HCT116 (cell line): ENCODE measurements at regions not wholly inside any gene's neighbourhood (a gene's known extent, or its start where the extent isn't known, plus 50 kb on each side); places are given as distances from the start of the nearest gene placed in this dataset.

ENCODE experiments used
- ATAC-seq: fragments of 200-7000 bp; cut with Tn5 transposase; 2 replicates; pipeline ENCODE4 v1.9.1; 2020; ENCODE audit warnings: mild to moderate bottlenecking, moderate library complexity
- BruUV-seq: library from RNA; stranded (reverse); fragments of 400-500 nt; replicated peaks from 2 replicates; lab custom pipeline; 2021; lab: Mats Ljungman, UMichigan
- CTCF ChIA-PET: fragments of 300-600 bp; sonication (Branson Sonifier 250); formaldehyde crosslinking; loops from one replicate; lab custom pipeline; 2021; ENCODE audit warnings: antibody characterized with exemption; lab: Charles Lee
- POLR2A ChIA-PET: fragments of 300-600, 350-600 bp; sonication (Branson Sonifier 250); formaldehyde crosslinking; loops from one replicate; lab custom pipeline; 2021; ENCODE audit warnings: antibody characterized with exemption; lab: Charles Lee
- RAD21 ChIA-PET, 2 experiments: fragments of 300-600 bp; sonication (Branson Sonifier 250); formaldehyde crosslinking; loops; one replicate each; lab custom pipeline; 2023; ENCODE audit warnings: low total read pairs in 2 of 2; ENCODE audit not compliant: uncharacterized antibody in 2 of 2, unreplicated experiment in 2 of 2, low non-redundant PET in 1 of 2; lab: Charles Lee
- DNase-seq: peaks from one replicate; pipeline ENCODE4 v3.0.0-alpha.2; 2010; ENCODE audit warnings: low read depth, low spot score
- H2AFZ ChIP-seq: fragments of 200-600 bp; shearing (Covaris generic), sonication (generic); 2 replicates; pipeline ENCODE4 v1.6.1; 2017; ENCODE audit warnings: low read depth, mixed run types, mixed read lengths, antibody characterized with exemption, low read length; ENCODE audit not compliant: poor library complexity, severe bottlenecking
- H3K27ac ChIP-seq: 2 replicates; pipeline ENCODE4 v1.5.1; 2012; ENCODE audit warnings: low read depth, low read length
- H3K27me3 ChIP-seq: fragments of 200-600 bp; sonication (generic); 2 replicates; pipeline ENCODE4 v1.6.1; 2016; ENCODE audit warnings: mixed run types, low read length, mixed read lengths; ENCODE audit not compliant: insufficient read depth
- H3K36me3 ChIP-seq, 2 experiments: fragments of 200-500 bp in 1 of 2; fragments of 200-600 bp in 1 of 2; sonication (Bioruptor generic) in 1 of 2; sonication (generic) in 1 of 2; 2 replicates each; pipeline versions ENCODE4 v1.5.1 to v1.6.1; 2014 to 2016; ENCODE audit warnings: low read length in 2 of 2, inconsistent platforms in 1 of 2, mixed read lengths in 1 of 2, mixed run types in 1 of 2; ENCODE audit not compliant: insufficient read depth in 2 of 2, control insufficient read depth in 1 of 2
- H3K4me1 ChIP-seq, 2 experiments: fragments of 200-600 bp in 1 of 2; sonication (generic) in 1 of 2; 2 replicates each; pipeline versions ENCODE4 v1.5.1 to v1.6.1; 2012 to 2017; ENCODE audit warnings: low read length in 2 of 2, inconsistent platforms in 1 of 2, mild to moderate bottlenecking in 1 of 2, mixed read lengths in 1 of 2, mixed run types in 1 of 2, moderate library complexity in 1 of 2; ENCODE audit not compliant: insufficient read depth in 2 of 2, control insufficient read depth in 1 of 2
- H3K4me2 ChIP-seq: fragments of 200-600 bp; sonication (generic); 2 replicates; pipeline ENCODE4 v1.6.1; 2017; ENCODE audit warnings: mixed run types, low read length, mixed read lengths
- H3K4me3 ChIP-seq, 2 experiments: fragments of 200-600 bp in 1 of 2; sonication (generic) in 1 of 2; replicated peaks in 1 of 2; 2 replicates each; pipeline ENCODE4 v1.5.1; 2011 to 2016; ENCODE audit warnings: low read length in 2 of 2, control low read depth in 1 of 2, low read depth in 1 of 2, mild to moderate bottlenecking in 1 of 2, mixed read lengths in 1 of 2, mixed run types in 1 of 2
- H3K79me2 ChIP-seq: fragments of 200-600 bp; sonication (generic); 2 replicates; pipeline ENCODE4 v1.6.1; 2017; ENCODE audit warnings: mild to moderate bottlenecking, mixed run types, low read length, moderate library complexity, mixed read lengths; ENCODE audit not compliant: insufficient read depth
- H3K9ac ChIP-seq: fragments of 200-600 bp; sonication (generic); 2 replicates; pipeline ENCODE4 v1.6.1; 2016; ENCODE audit warnings: low read length, mixed read lengths
- H3K9me2 ChIP-seq: fragments of 200-600 bp; sonication (generic), shearing (Covaris generic); 2 replicates; pipeline ENCODE4 v1.6.1; 2017; ENCODE audit warnings: mixed run types, mild to moderate bottlenecking, moderate library complexity; ENCODE audit not compliant: insufficient read depth
- H3K9me3 ChIP-seq, 2 experiments: fragments of 200-500 bp in 1 of 2; fragments of 200-600 bp in 1 of 2; sonication (Bioruptor generic) in 1 of 2; sonication (generic) in 1 of 2; 2 replicates each; pipeline ENCODE4 v1.6.1; 2014 to 2017; ENCODE audit warnings: low read length in 2 of 2, mixed read lengths in 2 of 2, inconsistent platforms in 1 of 2, low read depth in 1 of 2, mild to moderate bottlenecking in 1 of 2, mixed run types in 1 of 2, moderate library complexity in 1 of 2; ENCODE audit not compliant: control insufficient read depth in 1 of 2, insufficient read depth in 1 of 2
- H4K20me1 ChIP-seq: fragments of 200-600 bp; sonication (generic), shearing (Covaris generic); 2 replicates; pipeline ENCODE4 v1.6.1; 2017; ENCODE audit warnings: mixed run types, mild to moderate bottlenecking, moderate library complexity; ENCODE audit not compliant: insufficient read depth
- CBX3 ChIP-seq: IDR thresholded peaks from 2 replicates; pipeline ENCODE4 v1.6.1; 2012; ENCODE audit warnings: low read depth
- EGR1 ChIP-seq: IDR thresholded peaks from 2 replicates; pipeline ENCODE4 v1.6.1; 2012; ENCODE audit warnings: low read depth
- FOSL1 ChIP-seq: IDR thresholded peaks from 2 replicates; pipeline ENCODE4 v1.6.1; 2012; ENCODE audit warnings: low read depth
- JUND ChIP-seq: IDR thresholded peaks from 2 replicates; pipeline ENCODE4 v1.6.1; 2012
- POLR2A ChIP-seq: IDR thresholded peaks from 2 replicates; pipeline ENCODE4 v1.7.0; 2011; ENCODE audit warnings: borderline replicate concordance; ENCODE audit not compliant: insufficient read depth, insufficient read length; ENCODE audit errors: extremely low read depth
- RAD21 ChIP-seq: IDR thresholded peaks from 2 replicates; pipeline ENCODE4 v1.6.1; 2012; ENCODE audit warnings: low read depth, mild to moderate bottlenecking
- SP1 ChIP-seq: IDR thresholded peaks from 2 replicates; pipeline ENCODE4 v1.6.1; 2012; ENCODE audit warnings: low read depth
- YY1 ChIP-seq: IDR thresholded peaks from 2 replicates; pipeline ENCODE4 v1.6.1; 2011; ENCODE audit warnings: low read length, low read depth, moderate library complexity, mild to moderate bottlenecking; ENCODE audit not compliant: insufficient replicate concordance; ENCODE audit errors: extremely low read depth
- ZFX ChIP-seq: fragments of 450-650 bp; IDR thresholded peaks from 2 replicates; pipeline ENCODE4 v1.6.1; 2017
- ZNF274 ChIP-seq: fragments of 200-500 bp; sonication (Bioruptor generic); IDR thresholded peaks from 2 replicates; pipeline ENCODE4 v1.6.1; 2014; ENCODE audit warnings: mild to moderate bottlenecking, low read depth, low read length, inconsistent platforms
- intact Hi-C: fragments of 100-400 bp; cut with micrococcal nuclease; formaldehyde crosslinking; loops from 2 replicates; pipeline ENCODE4 v1.10.0; 2022
- TF ChIP-seq, protein P1 (sequence below): IDR thresholded peaks from 2 replicates; pipeline ENCODE4 v1.6.1; 2012
- TF ChIP-seq, protein P2 (sequence below): IDR thresholded peaks from 2 replicates; pipeline ENCODE4 v1.6.1; 2012
- TF ChIP-seq, protein P3 (sequence below): IDR thresholded peaks from 2 replicates; pipeline ENCODE4 v1.6.1; 2011; ENCODE audit warnings: mild to moderate bottlenecking, low read length, moderate library complexity; ENCODE audit not compliant: insufficient replicate concordance; ENCODE audit errors: extremely low read depth
- TF ChIP-seq, protein P4 (sequence below): IDR thresholded peaks from 2 replicates; pipeline ENCODE4 v1.6.1; 2012; ENCODE audit warnings: low read depth

DNA sequence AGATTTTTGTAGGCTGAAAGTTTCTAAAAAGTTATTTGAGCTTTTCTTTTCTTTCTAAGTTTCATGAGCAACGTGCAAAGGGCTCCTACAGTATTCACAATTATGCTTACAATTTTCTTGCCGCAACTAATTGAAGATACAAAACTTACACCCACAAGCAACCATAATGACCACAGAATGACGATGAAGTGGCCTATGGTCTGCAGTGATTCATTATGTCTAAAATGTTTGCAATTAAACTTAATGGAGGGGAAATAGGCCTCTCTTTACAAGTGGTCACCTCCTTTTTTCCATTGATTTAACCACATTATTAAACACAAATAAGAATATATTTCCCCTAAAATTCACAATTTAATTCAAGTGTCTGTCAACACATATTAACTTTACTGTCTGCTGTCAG lies 732.6 kb upstream of the FLRT2 start:
- Histone ChIP-seq H4K20me1 (no peaks in the 10 kb centered on the region), H3K36me3 (no peaks in the 10 kb centered on the region), H3K4me2 (no peak overlapping the region), H3K79me2 (no peaks in the 10 kb centered on the region), H3K4me3 (no peak overlapping the region), H3K4me1 (no peaks in the 10 kb centered on the region), H3K9me3 (peaks cover 0 to 20% of the 10 kb centered on the region in 2 experiments; a peak in 2 of 4 replicates), H3K27me3 (no peaks in the 10 kb centered on the region), H3K27ac (no peak overlapping the region), H2AFZ (no peak overlapping the region), H3K9ac (no peak overlapping the region), H3K9me2 (no peaks in the 10 kb centered on the region)
- no peak for ATAC-seq
- intact Hi-C loops = no loop called here
- TF ChIP-seq ZNF274 (no peak), FOSL1 (no peak)
- TF ChIP-seq, protein P1, sequence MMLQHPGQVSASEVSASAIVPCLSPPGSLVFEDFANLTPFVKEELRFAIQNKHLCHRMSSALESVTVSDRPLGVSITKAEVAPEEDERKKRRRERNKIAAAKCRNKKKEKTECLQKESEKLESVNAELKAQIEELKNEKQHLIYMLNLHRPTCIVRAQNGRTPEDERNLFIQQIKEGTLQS = no peak
- TF ChIP-seq, protein P2, sequence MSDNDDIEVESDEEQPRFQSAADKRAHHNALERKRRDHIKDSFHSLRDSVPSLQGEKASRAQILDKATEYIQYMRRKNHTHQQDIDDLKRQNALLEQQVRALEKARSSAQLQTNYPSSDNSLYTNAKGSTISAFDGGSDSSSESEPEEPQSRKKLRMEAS = no peak
- POLR2A ChIA-PET = no interaction called here
- RAD21 ChIA-PET = no interaction called here
- no peak for DNase-seq
- BruUV-seq = no TSS peak
- CTCF ChIA-PET = no interaction called here

DNA sequence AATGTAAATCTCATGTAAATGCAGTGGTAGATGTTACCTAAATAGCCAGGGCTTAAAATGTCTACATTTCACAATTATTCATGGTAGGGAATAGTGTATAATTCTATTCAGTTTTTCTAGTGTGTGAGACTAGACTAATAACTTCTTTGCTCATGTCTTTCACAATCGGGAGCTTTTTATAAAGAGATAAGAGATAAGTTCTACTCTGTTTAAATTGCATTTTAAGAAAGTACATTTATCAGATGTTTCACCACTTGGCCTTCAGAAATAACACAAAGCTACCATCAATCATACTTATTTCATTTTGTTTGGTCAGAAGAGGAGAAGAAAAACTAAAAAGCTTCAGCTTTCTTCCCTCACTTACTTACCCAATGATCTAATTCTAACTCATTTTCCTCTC lies 725.5 kb upstream of the FLRT2 start:
- no peaks in the 10 kb centered on the region for H3K79me2 ChIP-seq
- no peak overlapping the region for H3K4me2 ChIP-seq
- no peaks in the 10 kb centered on the region for H3K27me3 ChIP-seq
- no TSS peak for BruUV-seq
- no peak overlapping the region for H3K4me3 ChIP-seq
- DNase-seq = no peak
- no peak for ATAC-seq
- H3K9ac ChIP-seq = no peak overlapping the region
- no peaks in the 10 kb centered on the region for H4K20me1 ChIP-seq
- no peak overlapping the region for H3K27ac ChIP-seq
- CTCF ChIA-PET = no interaction called here
- RAD21 ChIA-PET = no interaction called here
- no peaks in the 10 kb centered on the region for H3K36me3 ChIP-seq
- intact Hi-C loops = no loop called here
- H2AFZ ChIP-seq = no peak overlapping the region
- H3K9me2 ChIP-seq = no peaks in the 10 kb centered on the region
- no peaks in the 10 kb centered on the region for H3K4me1 ChIP-seq
- POLR2A ChIA-PET = no interaction called here
- peaks cover 5 to 15% of the 10 kb centered on the region in 2 experiments; a peak in 2 of 4 replicates for H3K9me3 ChIP-seq
- TF ChIP-seq YY1 (no peak), POLR2A (no peak), RAD21 (no peak), EGR1 (no peak), CBX3 (no peak), SP1 (no peak), FOSL1 (no peak), ZFX (no peak), JUND (no peak)
- TF ChIP-seq, protein P3, sequence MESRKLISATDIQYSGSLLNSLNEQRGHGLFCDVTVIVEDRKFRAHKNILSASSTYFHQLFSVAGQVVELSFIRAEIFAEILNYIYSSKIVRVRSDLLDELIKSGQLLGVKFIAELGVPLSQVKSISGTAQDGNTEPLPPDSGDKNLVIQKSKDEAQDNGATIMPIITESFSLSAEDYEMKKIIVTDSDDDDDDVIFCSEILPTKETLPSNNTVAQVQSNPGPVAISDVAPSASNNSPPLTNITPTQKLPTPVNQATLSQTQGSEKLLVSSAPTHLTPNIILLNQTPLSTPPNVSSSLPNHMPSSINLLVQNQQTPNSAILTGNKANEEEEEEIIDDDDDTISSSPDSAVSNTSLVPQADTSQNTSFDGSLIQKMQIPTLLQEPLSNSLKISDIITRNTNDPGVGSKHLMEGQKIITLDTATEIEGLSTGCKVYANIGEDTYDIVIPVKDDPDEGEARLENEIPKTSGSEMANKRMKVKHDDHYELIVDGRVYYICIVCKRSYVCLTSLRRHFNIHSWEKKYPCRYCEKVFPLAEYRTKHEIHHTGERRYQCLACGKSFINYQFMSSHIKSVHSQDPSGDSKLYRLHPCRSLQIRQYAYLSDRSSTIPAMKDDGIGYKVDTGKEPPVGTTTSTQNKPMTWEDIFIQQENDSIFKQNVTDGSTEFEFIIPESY = no peak
- TF ChIP-seq, protein P4, sequence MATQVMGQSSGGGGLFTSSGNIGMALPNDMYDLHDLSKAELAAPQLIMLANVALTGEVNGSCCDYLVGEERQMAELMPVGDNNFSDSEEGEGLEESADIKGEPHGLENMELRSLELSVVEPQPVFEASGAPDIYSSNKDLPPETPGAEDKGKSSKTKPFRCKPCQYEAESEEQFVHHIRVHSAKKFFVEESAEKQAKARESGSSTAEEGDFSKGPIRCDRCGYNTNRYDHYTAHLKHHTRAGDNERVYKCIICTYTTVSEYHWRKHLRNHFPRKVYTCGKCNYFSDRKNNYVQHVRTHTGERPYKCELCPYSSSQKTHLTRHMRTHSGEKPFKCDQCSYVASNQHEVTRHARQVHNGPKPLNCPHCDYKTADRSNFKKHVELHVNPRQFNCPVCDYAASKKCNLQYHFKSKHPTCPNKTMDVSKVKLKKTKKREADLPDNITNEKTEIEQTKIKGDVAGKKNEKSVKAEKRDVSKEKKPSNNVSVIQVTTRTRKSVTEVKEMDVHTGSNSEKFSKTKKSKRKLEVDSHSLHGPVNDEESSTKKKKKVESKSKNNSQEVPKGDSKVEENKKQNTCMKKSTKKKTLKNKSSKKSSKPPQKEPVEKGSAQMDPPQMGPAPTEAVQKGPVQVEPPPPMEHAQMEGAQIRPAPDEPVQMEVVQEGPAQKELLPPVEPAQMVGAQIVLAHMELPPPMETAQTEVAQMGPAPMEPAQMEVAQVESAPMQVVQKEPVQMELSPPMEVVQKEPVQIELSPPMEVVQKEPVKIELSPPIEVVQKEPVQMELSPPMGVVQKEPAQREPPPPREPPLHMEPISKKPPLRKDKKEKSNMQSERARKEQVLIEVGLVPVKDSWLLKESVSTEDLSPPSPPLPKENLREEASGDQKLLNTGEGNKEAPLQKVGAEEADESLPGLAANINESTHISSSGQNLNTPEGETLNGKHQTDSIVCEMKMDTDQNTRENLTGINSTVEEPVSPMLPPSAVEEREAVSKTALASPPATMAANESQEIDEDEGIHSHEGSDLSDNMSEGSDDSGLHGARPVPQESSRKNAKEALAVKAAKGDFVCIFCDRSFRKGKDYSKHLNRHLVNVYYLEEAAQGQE = no peak
- TF ChIP-seq, protein P1 = no peak
